ENCODE measurements at regions not wholly inside any gene's neighbourhood (a gene's known extent, or its start where the extent isn't known, plus 50 kb on each side); places are given as distances from the start of the nearest gene placed in this dataset.

DNA sequence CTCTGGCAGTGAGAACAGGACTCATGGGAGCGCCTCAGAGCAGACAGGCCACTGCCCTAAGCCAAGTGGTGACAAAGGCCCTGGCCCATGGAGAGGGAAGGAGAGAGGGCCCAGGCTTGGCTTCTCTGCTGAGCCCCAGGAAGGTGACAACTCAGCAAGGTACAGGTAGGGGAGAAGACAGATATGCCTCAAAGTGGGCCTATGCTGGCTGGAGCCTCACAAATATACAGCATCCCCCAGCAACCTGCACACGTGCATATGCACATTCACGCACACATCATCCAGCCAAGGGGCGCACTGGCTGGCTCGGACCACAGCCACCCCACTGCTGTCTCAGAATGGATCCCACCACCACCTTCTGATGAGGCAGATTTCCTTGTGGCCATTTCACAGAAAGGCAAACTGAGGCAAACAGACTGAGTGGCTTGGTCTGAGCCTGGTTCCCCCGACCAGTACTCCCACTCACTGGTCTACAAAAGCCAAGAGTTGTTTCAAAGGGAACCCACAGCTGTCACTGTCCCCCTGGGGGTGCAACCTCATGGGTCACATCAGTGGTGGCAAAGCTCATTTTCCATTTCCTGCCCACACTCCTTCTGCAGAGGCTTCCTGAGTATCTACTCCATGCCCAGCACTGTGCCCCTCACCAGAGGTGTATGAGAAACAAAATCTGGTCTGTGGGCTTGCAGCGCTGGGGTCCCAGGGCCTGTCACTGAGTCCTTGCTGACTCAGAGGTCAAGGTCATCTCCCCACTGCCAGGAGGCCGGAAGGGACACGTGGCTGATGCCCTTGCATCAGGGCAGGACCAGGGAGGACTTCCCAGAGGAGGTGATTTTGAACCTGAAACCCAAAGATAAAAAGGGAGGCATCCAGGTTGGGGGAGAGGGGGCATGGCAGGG, 67.3 kb upstream of the PRR5 start:
- Histone ChIP-seq H2AFZ (ENCODE audit: low read depth, low read length, severe bottlenecking) (no peak overlapping the region), H3K79me2 (ENCODE audit: insufficient read depth, low read length) (no peaks in the 10 kb centered on the region), H3K36me3 (ENCODE audit: low read length) (no peaks in the 10 kb centered on the region), H3F3A (ENCODE audit: insufficient read depth) (no peaks in the 10 kb centered on the region), H3K4me2 (ENCODE audit: low read depth, low read length, poor library complexity, severe bottlenecking) (no peak overlapping the region), H3K27me3 (ENCODE audit: low read length) (no peaks in the 10 kb centered on the region), H3K9ac (ENCODE audit: low read length) (no peak overlapping the region), H3K4me3 (ENCODE audit: insufficient read depth, low read length, poor library complexity, severe bottlenecking) (no peak overlapping the region), H3K9me3 (ENCODE audit: insufficient read depth, low read length) (no peaks in the 10 kb centered on the region), H4K20me1 (ENCODE audit: low read depth, low read length) (no peaks in the 10 kb centered on the region), H3K9me2 (replicated peaks; ENCODE audit: insufficient read depth, low read length) (no peaks in the 10 kb centered on the region), H3K27ac (ENCODE audit: low read depth, low read length) (no peak overlapping the region)
- TF ChIP-seq EZH2phosphoT487 (conservative IDR thresholded peaks at IDR 0.05; ENCODE audit: low read length), result no peak
- TF ChIP-seq, protein P1, sequence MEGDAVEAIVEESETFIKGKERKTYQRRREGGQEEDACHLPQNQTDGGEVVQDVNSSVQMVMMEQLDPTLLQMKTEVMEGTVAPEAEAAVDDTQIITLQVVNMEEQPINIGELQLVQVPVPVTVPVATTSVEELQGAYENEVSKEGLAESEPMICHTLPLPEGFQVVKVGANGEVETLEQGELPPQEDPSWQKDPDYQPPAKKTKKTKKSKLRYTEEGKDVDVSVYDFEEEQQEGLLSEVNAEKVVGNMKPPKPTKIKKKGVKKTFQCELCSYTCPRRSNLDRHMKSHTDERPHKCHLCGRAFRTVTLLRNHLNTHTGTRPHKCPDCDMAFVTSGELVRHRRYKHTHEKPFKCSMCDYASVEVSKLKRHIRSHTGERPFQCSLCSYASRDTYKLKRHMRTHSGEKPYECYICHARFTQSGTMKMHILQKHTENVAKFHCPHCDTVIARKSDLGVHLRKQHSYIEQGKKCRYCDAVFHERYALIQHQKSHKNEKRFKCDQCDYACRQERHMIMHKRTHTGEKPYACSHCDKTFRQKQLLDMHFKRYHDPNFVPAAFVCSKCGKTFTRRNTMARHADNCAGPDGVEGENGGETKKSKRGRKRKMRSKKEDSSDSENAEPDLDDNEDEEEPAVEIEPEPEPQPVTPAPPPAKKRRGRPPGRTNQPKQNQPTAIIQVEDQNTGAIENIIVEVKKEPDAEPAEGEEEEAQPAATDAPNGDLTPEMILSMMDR (IDR thresholded peaks at IDR 0.05; ENCODE audit: insufficient read depth, low read length, poor library complexity, severe bottlenecking), result no peak

DNA sequence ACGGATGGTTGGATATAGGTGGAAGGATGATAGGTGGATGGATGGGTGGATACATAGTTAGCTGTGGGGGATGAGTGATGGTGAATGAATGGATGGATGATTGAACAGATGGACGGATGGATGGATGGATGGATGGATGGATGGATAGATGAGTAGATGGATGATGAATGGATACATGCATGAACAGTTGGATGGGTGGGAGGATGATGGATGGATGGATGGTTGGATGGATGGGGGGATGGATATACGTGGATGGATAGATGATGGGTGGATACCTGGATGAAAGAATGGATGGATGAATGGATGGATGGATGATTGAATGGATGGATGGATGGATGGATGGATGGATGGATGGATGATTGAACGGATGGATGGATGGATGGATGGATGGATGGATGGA, 68.4 kb upstream of the PRR5 start:
- Histone ChIP-seq H3K79me2 (ENCODE audit: insufficient read depth, low read length) (no peaks in the 10 kb centered on the region), H3K36me3 (ENCODE audit: low read length) (no peaks in the 10 kb centered on the region), H3K9ac (ENCODE audit: low read length) (no peak overlapping the region), H3F3A (ENCODE audit: insufficient read depth) (no peaks in the 10 kb centered on the region), H3K4me2 (ENCODE audit: low read depth, low read length, poor library complexity, severe bottlenecking) (no peak overlapping the region), H4K20me1 (ENCODE audit: low read depth, low read length) (no peaks in the 10 kb centered on the region), H2AFZ (ENCODE audit: low read depth, low read length, severe bottlenecking) (no peak overlapping the region), H3K4me3 (ENCODE audit: insufficient read depth, low read length, poor library complexity, severe bottlenecking) (no peak overlapping the region), H3K27ac (ENCODE audit: low read depth, low read length) (no peak overlapping the region), H3K9me2 (replicated peaks; ENCODE audit: insufficient read depth, low read length) (no peaks in the 10 kb centered on the region), H3K9me3 (ENCODE audit: insufficient read depth, low read length) (no peaks in the 10 kb centered on the region), H3K27me3 (ENCODE audit: low read length) (no peaks in the 10 kb centered on the region)
- TF ChIP-seq EZH2phosphoT487 (conservative IDR thresholded peaks at IDR 0.05; ENCODE audit: low read length), result no peak
- TF ChIP-seq, protein P1 (IDR thresholded peaks at IDR 0.05; ENCODE audit: insufficient read depth, low read length, poor library complexity, severe bottlenecking), result no peak

DNA sequence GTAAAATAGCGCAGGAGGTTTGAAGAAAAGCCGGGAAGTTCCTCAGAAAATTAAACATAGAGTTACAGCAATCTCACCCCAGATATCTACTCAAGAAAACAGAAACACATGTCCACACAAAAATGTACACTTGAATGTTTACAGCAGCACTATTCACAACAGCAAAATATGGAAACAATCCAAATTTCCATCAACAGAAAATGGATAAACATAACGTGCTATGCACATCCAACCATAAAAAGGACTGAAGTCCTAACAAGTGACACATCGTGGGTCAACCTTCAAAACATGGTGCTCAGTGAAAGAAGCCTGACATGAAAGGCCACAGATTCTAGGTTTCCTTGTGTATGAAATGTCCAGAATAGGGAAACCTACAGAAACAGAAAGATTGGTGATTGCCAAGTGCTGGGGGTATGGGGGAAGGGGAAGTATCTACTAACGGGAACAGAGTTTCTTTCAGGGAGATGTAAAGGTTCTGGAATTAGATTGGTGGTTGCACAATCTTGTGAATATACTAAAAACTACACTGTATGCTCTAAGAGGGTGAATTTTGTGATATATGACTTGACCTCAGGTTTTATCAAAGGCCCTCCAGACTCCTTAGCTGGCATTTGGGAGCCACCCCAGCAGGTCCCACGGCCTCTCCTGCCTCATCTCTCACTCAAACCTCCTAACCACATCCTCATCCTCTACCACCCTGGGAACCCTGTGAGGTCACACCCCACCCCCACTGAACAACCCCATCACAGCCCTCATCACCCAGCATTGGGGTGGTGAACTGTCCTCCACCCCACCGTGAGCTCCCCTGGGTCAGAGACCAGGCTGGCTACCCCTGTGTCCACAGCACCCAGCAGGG, 69.2 kb upstream of the PRR5 start:
- Histone ChIP-seq H2AFZ (ENCODE audit: low read depth, low read length, severe bottlenecking) (no peak overlapping the region), H3K4me2 (ENCODE audit: low read depth, low read length, poor library complexity, severe bottlenecking) (no peak overlapping the region), H3K36me3 (ENCODE audit: low read length) (no peaks in the 10 kb centered on the region), H3K79me2 (ENCODE audit: insufficient read depth, low read length) (no peaks in the 10 kb centered on the region), H4K20me1 (ENCODE audit: low read depth, low read length) (no peaks in the 10 kb centered on the region), H3K4me3 (ENCODE audit: insufficient read depth, low read length, poor library complexity, severe bottlenecking) (no peak overlapping the region), H3K9me2 (replicated peaks; ENCODE audit: insufficient read depth, low read length) (no peaks in the 10 kb centered on the region), H3K27me3 (ENCODE audit: low read length) (no peaks in the 10 kb centered on the region), H3F3A (ENCODE audit: insufficient read depth) (no peaks in the 10 kb centered on the region), H3K9me3 (ENCODE audit: insufficient read depth, low read length) (no peaks in the 10 kb centered on the region), H3K27ac (ENCODE audit: low read depth, low read length) (no peak overlapping the region), H3K9ac (ENCODE audit: low read length) (no peak overlapping the region)
- TF ChIP-seq, protein P1 (IDR thresholded peaks at IDR 0.05; ENCODE audit: insufficient read depth, low read length, poor library complexity, severe bottlenecking), result no peak
- no peak for TF ChIP-seq EZH2phosphoT487 (conservative IDR thresholded peaks at IDR 0.05; ENCODE audit: low read length)
